Muscle of leg (tissue), 3 donors: ENCODE measurements at regions not wholly inside any gene's neighbourhood (a gene's known extent, or its start where the extent isn't known, plus 50 kb on each side); places are given as distances from the start of the nearest gene placed in this dataset.

ENCODE experiments used
- DNase-seq: peaks from one replicate; pipeline ENCODE4 v3.0.0; 2013
- H3K27ac ChIP-seq: one replicate; pipeline ENCODE4 v1.5.1; 2013; ENCODE audit warnings: mild to moderate bottlenecking, low read length, control low read depth
- H3K27me3 ChIP-seq: one replicate; pipeline ENCODE4 v1.6.1; 2013; ENCODE audit warnings: low read length; ENCODE audit not compliant: control insufficient read depth, insufficient read depth
- H3K36me3 ChIP-seq: one replicate; pipeline ENCODE4 v1.6.1; 2013; ENCODE audit warnings: low read length; ENCODE audit not compliant: control insufficient read depth, insufficient read depth
- H3K4me1 ChIP-seq: one replicate; pipeline ENCODE4 v1.6.1; 2013; ENCODE audit warnings: low read length; ENCODE audit not compliant: control insufficient read depth, insufficient read depth
- H3K4me3 ChIP-seq: one replicate; pipeline ENCODE4 v1.5.1; 2013; ENCODE audit warnings: low read length, control low read depth
- H3K9me3 ChIP-seq: replicated peaks from 2 replicates; pipeline ENCODE4 v1.6.1; 2013; ENCODE audit warnings: low read depth, low read length; ENCODE audit not compliant: control insufficient read depth
- WGBS: methylation state at CpG from one replicate; pipeline ENCODE4 v1.1.5; 2013; ENCODE audit warnings: missing lambda C conversion rate; ENCODE audit not compliant: insufficient coverage; 5-methylcytosine and 5-hydroxymethylcytosine counted together

DNA sequence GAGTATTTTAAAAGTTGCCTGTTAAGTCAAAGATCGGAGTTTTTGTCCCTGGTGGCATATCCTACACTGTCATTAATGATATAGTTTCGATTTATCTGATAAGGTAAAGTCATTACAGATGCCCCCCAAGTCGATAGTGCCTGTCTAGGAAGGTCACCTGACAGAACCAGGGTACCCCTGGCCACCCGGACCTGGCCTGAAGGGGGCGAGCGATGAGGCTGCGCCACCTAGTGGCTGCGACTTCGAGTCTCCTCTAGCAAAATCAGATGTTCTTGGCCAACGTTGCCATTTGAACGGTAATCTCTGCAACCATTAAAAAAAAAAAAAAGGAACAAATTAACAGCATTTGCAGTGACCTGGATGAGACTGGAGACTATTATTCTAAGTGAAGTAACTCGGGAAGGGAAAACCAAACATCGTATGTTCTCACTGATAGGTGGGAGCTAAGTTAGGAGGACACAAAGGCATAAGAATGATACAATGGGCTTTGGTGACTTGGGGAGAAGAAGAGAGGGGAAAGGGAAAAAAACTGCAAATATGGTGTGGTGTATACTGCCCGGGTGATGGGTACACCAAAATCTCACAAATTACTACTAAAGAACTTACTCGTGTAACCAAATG lies 565.1 kb downstream of the LIG4 start:
- peak; percentile 50 for DNase-seq
- H3K9me3 ChIP-seq = no peaks in the 10 kb centered on the region
- H3K4me1 ChIP-seq = no peaks in the 10 kb centered on the region
- WGBS = 22% methylated on average over 3 of the region's 15 CpGs
- no peaks in the 10 kb centered on the region for H3K27me3 ChIP-seq
- H3K4me3 ChIP-seq = no peak overlapping the region
- no peaks in the 10 kb centered on the region for H3K36me3 ChIP-seq
- H3K27ac ChIP-seq = no peak overlapping the region

DNA sequence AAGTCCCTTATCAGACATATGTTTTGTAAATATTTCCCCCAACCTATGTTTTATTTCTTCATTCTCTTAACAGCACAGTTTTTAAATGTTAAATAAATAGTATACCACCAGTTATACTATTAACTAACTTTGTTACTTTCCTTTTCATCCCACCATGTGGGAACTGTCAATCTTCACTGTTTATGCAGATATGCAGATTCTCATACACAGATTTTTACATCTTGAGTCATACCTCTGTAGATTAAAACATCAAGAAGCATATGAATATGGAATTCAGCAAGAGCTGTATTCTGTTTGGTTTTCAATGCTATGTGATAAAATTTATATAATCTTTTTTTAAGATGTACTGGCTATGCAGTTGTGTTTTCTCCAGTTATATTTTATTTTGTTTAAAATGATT lies 566.3 kb downstream of the LIG4 start:
- no peaks in the 10 kb centered on the region for H3K36me3 ChIP-seq
- H3K27ac ChIP-seq = no peak overlapping the region
- H3K27me3 ChIP-seq = no peaks in the 10 kb centered on the region
- H3K9me3 ChIP-seq = no peaks in the 10 kb centered on the region
- no peaks in the 10 kb centered on the region for H3K4me1 ChIP-seq
- no peak overlapping the region for H3K4me3 ChIP-seq
- DNase-seq = no peak

DNA sequence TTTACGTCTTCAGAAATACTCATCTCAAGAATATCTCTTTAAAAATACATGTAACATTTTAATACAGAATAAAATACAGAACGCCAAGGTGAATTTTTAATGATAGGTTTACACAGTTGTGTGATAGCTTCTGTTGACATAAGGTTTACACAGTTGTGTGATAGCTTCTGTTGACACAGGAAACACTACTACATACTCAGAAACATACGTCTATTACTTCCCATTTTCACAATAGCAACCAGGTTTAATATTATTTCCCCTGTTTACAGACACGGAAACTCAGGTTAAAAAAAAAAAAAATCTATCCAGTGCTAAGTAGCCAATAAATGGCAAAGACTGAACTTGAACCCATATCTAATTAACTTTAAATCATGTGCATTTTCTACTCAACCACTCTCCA lies 571.2 kb downstream of the LIG4 start:
- Histone ChIP-seq H3K27me3 (no peaks in the 10 kb centered on the region), H3K36me3 (no peaks in the 10 kb centered on the region), H3K9me3 (no peaks in the 10 kb centered on the region), H3K4me3 (no peak overlapping the region), H3K4me1 (no peaks in the 10 kb centered on the region), H3K27ac (no peak overlapping the region)
- no CpG with 5 or more reads among the region's 4 CpGs for WGBS
- no peak for DNase-seq

DNA sequence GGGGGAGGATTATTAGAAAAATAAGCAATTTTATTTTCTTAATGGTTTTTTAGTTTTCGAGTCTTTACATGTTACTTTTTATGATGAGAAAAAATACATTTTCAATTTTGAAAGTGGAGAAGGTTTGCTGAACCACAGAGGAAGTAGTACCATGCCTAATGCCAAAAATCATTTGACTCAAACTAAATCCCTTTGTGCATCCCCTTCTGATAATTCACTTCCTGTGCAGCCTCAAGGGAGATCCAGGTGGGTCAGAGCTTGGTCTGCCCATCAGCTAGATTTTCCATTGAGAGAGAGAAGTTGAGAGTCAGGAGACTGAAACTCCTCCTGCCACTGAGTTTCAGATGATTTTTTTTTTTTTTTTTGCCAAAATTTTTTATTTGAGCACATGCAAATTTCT lies 571.7 kb downstream of the LIG4 start:
- DNase-seq = no peak
- Histone ChIP-seq H3K4me3 (no peak overlapping the region), H3K36me3 (no peaks in the 10 kb centered on the region), H3K4me1 (no peaks in the 10 kb centered on the region), H3K9me3 (no peaks in the 10 kb centered on the region), H3K27ac (no peak overlapping the region), H3K27me3 (no peaks in the 10 kb centered on the region)
- WGBS = no CpG with 5 or more reads among the region's 1 CpG

DNA sequence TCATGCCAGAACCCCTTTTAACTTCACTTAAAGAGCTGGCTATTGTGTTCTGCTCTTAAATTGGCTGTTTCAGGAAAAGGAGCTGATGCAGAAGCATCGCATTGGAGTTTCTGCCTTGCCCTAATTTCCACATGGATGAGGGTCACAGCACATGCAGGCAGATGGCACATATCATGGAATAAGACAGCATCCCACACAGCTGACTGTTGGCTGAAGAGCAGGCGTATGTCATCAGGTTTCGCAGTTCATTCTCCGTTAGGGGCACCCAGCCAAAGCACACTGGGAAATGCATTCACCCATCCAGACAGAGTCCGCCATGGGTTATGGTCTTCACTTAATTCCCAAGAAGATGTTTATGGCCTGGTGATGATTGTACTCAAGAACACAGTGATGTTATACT lies 572.5 kb downstream of the LIG4 start:
- no peak overlapping the region for H3K27ac ChIP-seq
- DNase-seq = no peak
- H3K4me3 ChIP-seq = no peak overlapping the region
- no peaks in the 10 kb centered on the region for H3K4me1 ChIP-seq
- 79% methylated on average over 3 of the region's 5 CpGs for WGBS
- H3K36me3 ChIP-seq = no peaks in the 10 kb centered on the region
- H3K27me3 ChIP-seq = no peaks in the 10 kb centered on the region
- H3K9me3 ChIP-seq = no peaks in the 10 kb centered on the region

DNA sequence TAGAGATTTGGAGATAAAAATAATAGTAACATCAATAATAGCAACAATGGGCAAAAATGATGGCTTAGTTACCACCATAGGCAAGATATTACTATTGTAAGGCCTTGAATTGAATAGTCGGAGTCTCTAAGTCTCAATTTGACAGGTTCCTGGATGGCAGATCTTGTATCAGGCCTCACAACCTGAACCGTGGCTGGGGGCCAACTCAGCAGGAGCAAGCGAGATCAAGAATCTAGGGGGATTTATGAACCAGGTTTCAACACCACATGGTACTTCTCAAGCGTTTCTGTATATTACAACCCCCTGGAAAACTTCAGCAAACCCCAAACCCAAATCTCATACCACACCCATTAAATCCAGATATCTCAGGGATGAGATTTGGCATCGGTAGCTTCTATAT lies 573.8 kb downstream of the LIG4 start:
- H3K9me3 ChIP-seq = no peaks in the 10 kb centered on the region
- DNase-seq = no peak
- H3K27ac ChIP-seq = no peak overlapping the region
- no peaks in the 10 kb centered on the region for H3K4me1 ChIP-seq
- H3K36me3 ChIP-seq = no peaks in the 10 kb centered on the region
- H3K4me3 ChIP-seq = no peak overlapping the region
- 74% methylated on average over 4 of the region's 5 CpGs for whole genome bisulfite sequencing
- H3K27me3 ChIP-seq = no peaks in the 10 kb centered on the region

DNA sequence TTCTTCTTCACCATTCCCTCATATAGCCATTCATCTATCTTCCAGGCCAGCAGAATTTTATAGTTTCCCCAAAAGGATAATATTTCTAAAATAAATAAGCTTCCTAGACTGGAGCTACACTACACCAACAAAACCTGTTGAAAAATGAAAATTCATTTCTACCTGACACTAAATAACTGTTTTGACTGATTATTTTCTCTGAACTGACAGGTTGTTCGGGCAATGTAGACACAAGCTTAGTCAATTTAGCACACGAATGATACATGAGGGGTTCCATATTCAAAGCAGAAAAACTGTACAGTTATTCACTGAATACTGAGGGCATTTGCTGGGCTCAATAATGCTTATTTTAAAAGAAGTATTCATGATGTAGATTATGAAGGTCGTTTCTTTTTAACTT lies 589.7 kb downstream of the LIG4 start:
- WGBS = 93% methylated on average over 2 of the region's 3 CpGs
- H3K36me3 ChIP-seq = no peaks in the 10 kb centered on the region
- no peak overlapping the region for H3K27ac ChIP-seq
- H3K27me3 ChIP-seq = no peaks in the 10 kb centered on the region
- H3K9me3 ChIP-seq = no peaks in the 10 kb centered on the region
- no peak for DNase-seq
- no peaks in the 10 kb centered on the region for H3K4me1 ChIP-seq
- no peak overlapping the region for H3K4me3 ChIP-seq

DNA sequence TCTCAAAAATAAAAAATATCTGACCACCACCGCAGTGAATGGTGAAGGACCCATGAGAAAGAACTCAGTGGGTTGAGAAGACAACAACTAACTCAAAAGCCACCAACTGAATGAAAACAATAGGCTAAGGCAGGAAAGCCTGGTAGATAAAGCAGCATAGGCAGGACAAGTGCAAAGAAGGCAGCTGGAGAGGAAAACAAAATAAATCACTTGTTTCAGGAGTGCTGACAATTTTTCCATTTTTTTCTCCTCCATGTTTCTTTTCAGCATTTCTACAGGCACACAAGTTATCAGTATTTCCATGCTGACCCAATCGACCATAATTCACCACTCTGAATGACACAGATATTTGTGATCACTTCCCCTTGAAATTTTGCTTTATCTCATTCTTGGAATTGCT lies 597.8 kb downstream of the LIG4 start:
- no peaks in the 10 kb centered on the region for H3K9me3 ChIP-seq
- no peaks in the 10 kb centered on the region for H3K36me3 ChIP-seq
- no CpG with 5 or more reads among the region's 2 CpGs for WGBS
- no peak overlapping the region for H3K4me3 ChIP-seq
- no peak for DNase-seq
- H3K27ac ChIP-seq = no peak overlapping the region
- no peaks in the 10 kb centered on the region for H3K4me1 ChIP-seq
- H3K27me3 ChIP-seq = no peaks in the 10 kb centered on the region

DNA sequence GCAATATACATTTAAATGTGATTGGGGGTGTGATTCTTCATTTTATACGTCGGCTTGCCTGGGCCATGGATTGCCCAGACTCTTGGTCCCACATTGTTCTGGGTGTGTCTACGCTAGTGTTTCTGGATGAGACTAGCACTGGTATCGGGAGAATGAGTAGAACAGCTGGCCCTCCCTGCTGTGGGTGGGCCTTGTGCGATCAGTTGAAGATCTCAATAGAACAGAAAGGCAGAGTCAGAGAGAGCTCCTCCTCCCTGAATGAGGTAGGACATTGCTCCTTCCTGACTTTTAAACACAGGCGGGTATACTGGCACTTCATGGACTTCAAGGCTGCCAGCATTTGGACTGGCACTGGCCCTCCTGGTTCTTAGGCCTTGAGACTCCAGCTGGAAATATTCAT lies 603.0 kb downstream of the LIG4 start:
- Histone ChIP-seq H3K27me3 (no peaks in the 10 kb centered on the region), H3K4me1 (no peaks in the 10 kb centered on the region), H3K4me3 (no peak overlapping the region), H3K36me3 (no peaks in the 10 kb centered on the region), H3K9me3 (no peaks in the 10 kb centered on the region), H3K27ac (no peak overlapping the region)
- 79% methylated on average over 4 of the region's 6 CpGs for WGBS
- no peak for DNase-seq

DNA sequence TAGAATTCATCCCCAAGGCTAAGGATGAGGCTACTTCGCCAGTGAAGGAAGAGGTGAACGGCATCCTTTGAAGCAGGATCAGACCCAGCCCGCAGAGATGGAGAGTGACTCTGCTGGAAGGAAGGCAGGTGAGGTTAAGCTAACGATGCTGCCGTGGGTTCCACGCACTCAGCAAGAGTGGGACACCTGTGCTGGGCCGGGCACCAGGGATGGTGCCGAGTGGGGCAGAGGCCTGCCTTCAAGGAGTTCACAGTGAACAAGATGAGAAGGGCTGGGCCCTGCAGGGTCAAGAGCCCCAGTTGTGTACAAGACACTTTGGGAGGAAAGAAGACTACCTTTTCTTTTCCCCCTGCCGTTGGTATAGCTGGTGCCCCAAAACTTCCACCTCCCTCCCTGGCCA lies 606.6 kb downstream of the LIG4 start:
- WGBS = 88% methylated on average over 9 of the region's 9 CpGs
- no peaks in the 10 kb centered on the region for H3K36me3 ChIP-seq

DNA sequence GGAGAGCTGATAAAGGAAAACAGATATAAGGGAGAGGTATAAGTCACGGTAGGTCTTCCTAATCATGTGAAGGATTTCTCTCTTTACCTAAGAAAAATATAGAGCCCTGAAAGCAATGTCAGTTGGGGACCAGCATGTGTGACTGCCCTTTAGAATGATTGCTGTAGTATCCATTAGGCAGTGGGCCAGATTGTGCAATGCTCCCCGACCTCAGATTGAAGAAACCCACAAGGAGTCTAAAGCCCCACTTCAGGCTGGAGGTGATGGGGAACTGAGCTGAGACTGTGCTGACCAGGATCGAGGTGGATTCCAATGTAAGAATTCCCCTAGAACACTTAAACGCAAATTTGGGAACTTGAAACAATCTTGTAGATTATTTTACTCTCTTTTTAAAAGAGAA lies 614.4 kb downstream of the LIG4 start:
- Histone ChIP-seq H3K4me1 (no peaks in the 10 kb centered on the region), H3K36me3 (no peaks in the 10 kb centered on the region), H3K9me3 (no peaks in the 10 kb centered on the region), H3K27ac (no peak overlapping the region), H3K4me3 (no peak overlapping the region), H3K27me3 (no peaks in the 10 kb centered on the region)
- WGBS = 40% methylated on average over 1 of the region's 4 CpGs
- no peak for DNase-seq

More for the DNA sequence above, 606.6 kb downstream of the LIG4 start:
- H3K27me3 ChIP-seq = no peaks in the 10 kb centered on the region
- no peak overlapping the region for H3K27ac ChIP-seq
- DNase-seq = no peak
- H3K4me1 ChIP-seq = no peaks in the 10 kb centered on the region
- no peaks in the 10 kb centered on the region for H3K9me3 ChIP-seq
- no peak overlapping the region for H3K4me3 ChIP-seq
